ENCODE measurements at regions not wholly inside any gene's neighbourhood (a gene's known extent, or its start where the extent isn't known, plus 50 kb on each side); places are given as distances from the start of the nearest gene placed in this dataset.

- DNase-seq (ENCODE audit: low read depth) = no peak
Observed at GRCh38 chr1:4602462-4603294, 51.7 kb upstream of the AJAP1 start.

GRCh38 chr1:4603295-4604110 lies 50.9 kb upstream of the AJAP1 start:
- TF ChIP-seq CTCF (IDR thresholded peaks at IDR 0.05; ENCODE audit: low read depth, low read length, missing control alignments) = no peak
- no peak overlapping the region for H3K4me3 ChIP-seq (ENCODE audit: low read depth, low read length)
- no peak for DNase-seq (ENCODE audit: low read depth)

More at GRCh38 chr1:4602462-4603294, 51.7 kb upstream of the AJAP1 start:
- H3K4me3 ChIP-seq (ENCODE audit: low read depth, low read length) = no peak overlapping the region
- no peak for TF ChIP-seq CTCF (IDR thresholded peaks at IDR 0.05; ENCODE audit: low read depth, low read length, missing control alignments)
